ENCODE measurements at regions not wholly inside any gene's neighbourhood (a gene's known extent, or its start where the extent isn't known, plus 50 kb on each side); places are given as distances from the start of the nearest gene placed in this dataset.

GRCh38 chr19:28960986-28961705 lies 251.8 kb downstream of the UQCRFS1 start:
- no peak for DNase-seq (ENCODE audit: low spot score)
- peak; percentile 83 for ATAC-seq (ENCODE audit: low read depth)

DNA sequence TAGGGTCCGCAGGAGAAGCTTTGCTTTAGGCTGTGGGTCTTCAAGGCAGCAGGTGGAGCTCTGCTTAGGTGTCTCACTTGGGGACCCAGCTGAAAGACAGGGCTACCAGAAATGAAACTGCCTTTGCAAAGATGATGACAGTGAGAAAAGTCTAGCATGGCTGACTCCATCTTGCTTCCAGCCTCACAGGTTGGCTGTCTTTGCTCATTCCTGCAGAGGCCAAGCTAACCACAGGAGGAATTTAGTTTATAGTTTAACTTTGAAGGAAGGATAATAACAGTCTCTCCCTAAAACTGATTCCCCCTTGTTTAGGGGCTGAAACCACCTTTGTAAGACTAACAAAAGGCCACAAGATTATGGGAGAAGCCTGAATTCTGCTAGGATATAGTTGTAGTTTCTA lies 252.4 kb downstream of the UQCRFS1 start:
- H3K4me3 ChIP-seq (ENCODE audit: severe bottlenecking) = no peak overlapping the region

More at GRCh38 chr19:28960986-28961705, 251.8 kb downstream of the UQCRFS1 start:
- H3K4me3 ChIP-seq (ENCODE audit: severe bottlenecking) = no peak overlapping the region
- peak overlapping the region; percentile 89 for H3K27ac ChIP-seq (ENCODE audit: poor library complexity, severe bottlenecking)
- H3K36me3 ChIP-seq (ENCODE audit: low read depth) = no peaks in the 10 kb centered on the region
- H3K4me1 ChIP-seq (ENCODE audit: insufficient read depth, poor library complexity, severe bottlenecking) = peaks cover 15% of the 10 kb centered on the region
- peaks cover 3% of the 10 kb centered on the region for H3K9me3 ChIP-seq (ENCODE audit: severe bottlenecking)
- TF ChIP-seq CTCF (IDR thresholded peaks at IDR 0.05; ENCODE audit: poor library complexity, severe bottlenecking) = no peak
- no peaks in the 10 kb centered on the region for H3K27me3 ChIP-seq (ENCODE audit: insufficient read depth, poor library complexity, severe bottlenecking)

DNA sequence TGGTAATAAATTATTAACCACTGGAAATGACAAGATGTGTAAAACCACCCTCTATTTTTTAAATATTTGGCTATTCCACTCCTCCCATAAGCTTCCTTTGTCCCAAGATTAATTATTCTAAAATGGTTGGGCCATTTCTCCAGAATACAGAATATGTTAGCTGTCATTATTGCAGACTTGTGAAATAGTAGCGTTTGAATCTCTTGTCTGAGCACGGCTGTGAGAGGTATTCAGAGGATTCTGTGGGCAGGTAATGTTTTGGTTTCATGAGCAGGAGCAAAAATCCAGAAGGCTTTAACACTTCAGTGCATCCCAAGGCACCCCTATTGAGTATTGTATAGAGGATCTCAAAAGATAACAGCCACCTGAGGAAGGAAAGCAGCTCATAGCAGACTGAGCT lies 256.0 kb downstream of the UQCRFS1 start:
- Histone ChIP-seq H3K9me3 (ENCODE audit: severe bottlenecking) (peaks cover 3% of the 10 kb centered on the region), H3K4me1 (ENCODE audit: insufficient read depth, poor library complexity, severe bottlenecking) (peaks cover 10% of the 10 kb centered on the region), H3K4me3 (ENCODE audit: severe bottlenecking) (no peak overlapping the region), H3K27ac (ENCODE audit: poor library complexity, severe bottlenecking) (no peak overlapping the region), H3K27me3 (ENCODE audit: insufficient read depth, poor library complexity, severe bottlenecking) (no peaks in the 10 kb centered on the region), H3K36me3 (ENCODE audit: low read depth) (no peaks in the 10 kb centered on the region)
- DNase-seq (ENCODE audit: low spot score) (no peak), ATAC-seq (ENCODE audit: low read depth) (no peak)
- no peak for TF ChIP-seq CTCF (IDR thresholded peaks at IDR 0.05; ENCODE audit: poor library complexity, severe bottlenecking)

More for the DNA sequence above, 252.4 kb downstream of the UQCRFS1 start:
- no peaks in the 10 kb centered on the region for H3K27me3 ChIP-seq (ENCODE audit: insufficient read depth, poor library complexity, severe bottlenecking)
- H3K36me3 ChIP-seq (ENCODE audit: low read depth) = no peaks in the 10 kb centered on the region
- H3K27ac ChIP-seq (ENCODE audit: poor library complexity, severe bottlenecking) = peak overlapping the region; percentile 89
- no peak for TF ChIP-seq CTCF (IDR thresholded peaks at IDR 0.05; ENCODE audit: poor library complexity, severe bottlenecking)
- DNase-seq (ENCODE audit: low spot score) = no peak
- H3K4me1 ChIP-seq (ENCODE audit: insufficient read depth, poor library complexity, severe bottlenecking) = peaks cover 15% of the 10 kb centered on the region
- no peak for ATAC-seq (ENCODE audit: low read depth)
- peaks cover 3% of the 10 kb centered on the region for H3K9me3 ChIP-seq (ENCODE audit: severe bottlenecking)

DNA sequence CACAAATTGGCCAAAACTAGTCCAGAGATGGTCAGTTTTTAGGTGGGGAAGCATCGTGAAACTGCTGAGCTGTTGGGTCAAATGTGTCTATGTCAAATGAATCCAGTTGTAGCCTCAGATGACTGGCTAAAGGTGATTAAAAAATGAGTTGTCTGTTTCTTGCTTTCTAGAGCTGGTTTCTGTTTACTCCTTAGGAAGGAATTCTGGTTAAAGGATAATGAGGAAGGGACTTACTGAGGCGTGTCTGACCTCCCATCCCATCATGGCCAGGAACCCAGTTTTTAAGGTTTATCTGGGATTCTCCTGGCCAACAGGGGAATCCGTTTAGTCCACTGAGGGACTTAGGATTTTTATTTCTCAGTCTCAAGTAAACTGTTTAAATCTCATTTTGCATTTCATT lies 256.5 kb downstream of the UQCRFS1 start:
- H3K27me3 ChIP-seq (ENCODE audit: insufficient read depth, poor library complexity, severe bottlenecking) = no peaks in the 10 kb centered on the region
- no peak for TF ChIP-seq CTCF (IDR thresholded peaks at IDR 0.05; ENCODE audit: poor library complexity, severe bottlenecking)
- no peaks in the 10 kb centered on the region for H3K36me3 ChIP-seq (ENCODE audit: low read depth)
- no peak overlapping the region for H3K27ac ChIP-seq (ENCODE audit: poor library complexity, severe bottlenecking)
- H3K4me3 ChIP-seq (ENCODE audit: severe bottlenecking) = no peak overlapping the region
- peaks cover 3% of the 10 kb centered on the region for H3K9me3 ChIP-seq (ENCODE audit: severe bottlenecking)
- peaks cover 5% of the 10 kb centered on the region for H3K4me1 ChIP-seq (ENCODE audit: insufficient read depth, poor library complexity, severe bottlenecking)
- no peak for DNase-seq (ENCODE audit: low spot score)
- ATAC-seq (ENCODE audit: low read depth) = no peak

DNA sequence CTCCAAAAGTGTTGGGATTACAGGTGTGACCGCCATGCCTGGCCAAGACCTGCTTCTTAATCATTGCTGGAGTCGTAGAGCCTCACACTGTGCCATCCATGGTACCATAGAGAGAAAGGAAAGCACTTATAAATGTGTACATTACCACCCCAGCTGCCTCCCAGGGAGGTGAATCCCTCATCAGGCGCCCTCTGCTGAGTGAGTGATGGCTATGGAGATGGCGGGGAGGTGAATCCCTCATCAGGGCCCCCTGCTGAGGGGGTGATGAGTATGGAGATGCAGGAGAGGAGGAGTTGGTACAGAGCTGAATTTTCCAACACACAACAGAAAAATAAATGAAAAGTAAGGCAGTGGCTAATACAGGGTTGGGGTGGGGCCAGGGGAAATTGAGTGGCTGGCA lies 263.4 kb downstream of the UQCRFS1 start:
- DNase-seq (ENCODE audit: low spot score) (no peak), ATAC-seq (ENCODE audit: low read depth) (no peak)
- H3K36me3 ChIP-seq (ENCODE audit: low read depth) = no peaks in the 10 kb centered on the region
- H3K27me3 ChIP-seq (ENCODE audit: insufficient read depth, poor library complexity, severe bottlenecking) = no peaks in the 10 kb centered on the region
- H3K4me3 ChIP-seq (ENCODE audit: severe bottlenecking) = no peak overlapping the region
- H3K27ac ChIP-seq (ENCODE audit: poor library complexity, severe bottlenecking) = no peak overlapping the region
- no peaks in the 10 kb centered on the region for H3K4me1 ChIP-seq (ENCODE audit: insufficient read depth, poor library complexity, severe bottlenecking)
- H3K9me3 ChIP-seq (ENCODE audit: severe bottlenecking) = no peaks in the 10 kb centered on the region
- no peak for TF ChIP-seq CTCF (IDR thresholded peaks at IDR 0.05; ENCODE audit: poor library complexity, severe bottlenecking)
